PFSK-1 (cell line): ENCODE measurements at regions not wholly inside any gene's neighbourhood (a gene's known extent, or its start where the extent isn't known, plus 50 kb on each side); places are given as distances from the start of the nearest gene placed in this dataset.

Experiments
- FOXP2 ChIP-seq: optimal IDR thresholded peaks from 2 replicates; pipeline ENCODE3; 2011; ENCODE audit warnings: borderline replicate concordance, control low read depth, inconsistent platforms; ENCODE audit not compliant: insufficient read depth; ENCODE audit errors: extremely low read length, extremely low read depth
- POLR2AphosphoS5 ChIP-seq: IDR thresholded peaks from 2 replicates; pipeline ENCODE4 v1.6.1; 2012; ENCODE audit warnings: low read depth, mild to moderate bottlenecking, control low read depth, low read length, moderate library complexity
- SIN3A ChIP-seq: IDR thresholded peaks from 2 replicates; pipeline ENCODE4 v1.6.1; 2012; ENCODE audit warnings: mild to moderate bottlenecking, low read length, moderate library complexity, borderline replicate concordance; ENCODE audit not compliant: insufficient read depth
- TAF1 ChIP-seq: IDR thresholded peaks from 2 replicates; pipeline ENCODE4 v1.6.1; 2012; ENCODE audit warnings: low read length, control low read depth, borderline replicate concordance; ENCODE audit not compliant: insufficient read depth
- TF ChIP-seq, protein P1 (sequence below), 2 experiments: IDR thresholded peaks; 2 replicates each; pipeline versions ENCODE4 v1.6.1 to v1.8.0; 2011 to 2012; ENCODE audit warnings: low read depth in 2 of 2, low read length in 2 of 2, control low read depth in 1 of 2, inconsistent platforms in 1 of 2, mild to moderate bottlenecking in 1 of 2, moderate library complexity in 1 of 2; ENCODE audit not compliant: insufficient read depth in 1 of 2

DNA sequence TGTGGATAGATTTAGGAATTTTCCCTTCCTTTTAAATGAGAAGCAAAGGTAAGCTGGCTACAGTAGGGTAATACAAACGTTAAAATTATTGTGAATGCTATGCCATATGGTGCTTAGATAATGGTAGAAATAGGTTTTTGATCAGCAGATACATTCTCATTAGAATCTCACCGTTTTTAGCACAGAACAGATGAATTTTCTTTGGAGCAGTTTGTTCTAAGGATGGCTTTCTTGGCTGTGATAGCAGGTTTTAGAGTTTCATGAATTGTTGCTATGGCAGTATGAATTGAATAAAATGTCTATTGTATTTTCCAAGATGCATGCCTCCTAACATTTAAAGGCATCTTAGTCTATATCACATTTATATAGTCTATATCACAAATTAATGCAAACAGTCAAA is 1394.5 kb downstream of the EPHA7 start:
- TF ChIP-seq TAF1 (no peak), FOXP2 (no peak), POLR2AphosphoS5 (no peak), SIN3A (no peak)
- TF ChIP-seq, protein P1, sequence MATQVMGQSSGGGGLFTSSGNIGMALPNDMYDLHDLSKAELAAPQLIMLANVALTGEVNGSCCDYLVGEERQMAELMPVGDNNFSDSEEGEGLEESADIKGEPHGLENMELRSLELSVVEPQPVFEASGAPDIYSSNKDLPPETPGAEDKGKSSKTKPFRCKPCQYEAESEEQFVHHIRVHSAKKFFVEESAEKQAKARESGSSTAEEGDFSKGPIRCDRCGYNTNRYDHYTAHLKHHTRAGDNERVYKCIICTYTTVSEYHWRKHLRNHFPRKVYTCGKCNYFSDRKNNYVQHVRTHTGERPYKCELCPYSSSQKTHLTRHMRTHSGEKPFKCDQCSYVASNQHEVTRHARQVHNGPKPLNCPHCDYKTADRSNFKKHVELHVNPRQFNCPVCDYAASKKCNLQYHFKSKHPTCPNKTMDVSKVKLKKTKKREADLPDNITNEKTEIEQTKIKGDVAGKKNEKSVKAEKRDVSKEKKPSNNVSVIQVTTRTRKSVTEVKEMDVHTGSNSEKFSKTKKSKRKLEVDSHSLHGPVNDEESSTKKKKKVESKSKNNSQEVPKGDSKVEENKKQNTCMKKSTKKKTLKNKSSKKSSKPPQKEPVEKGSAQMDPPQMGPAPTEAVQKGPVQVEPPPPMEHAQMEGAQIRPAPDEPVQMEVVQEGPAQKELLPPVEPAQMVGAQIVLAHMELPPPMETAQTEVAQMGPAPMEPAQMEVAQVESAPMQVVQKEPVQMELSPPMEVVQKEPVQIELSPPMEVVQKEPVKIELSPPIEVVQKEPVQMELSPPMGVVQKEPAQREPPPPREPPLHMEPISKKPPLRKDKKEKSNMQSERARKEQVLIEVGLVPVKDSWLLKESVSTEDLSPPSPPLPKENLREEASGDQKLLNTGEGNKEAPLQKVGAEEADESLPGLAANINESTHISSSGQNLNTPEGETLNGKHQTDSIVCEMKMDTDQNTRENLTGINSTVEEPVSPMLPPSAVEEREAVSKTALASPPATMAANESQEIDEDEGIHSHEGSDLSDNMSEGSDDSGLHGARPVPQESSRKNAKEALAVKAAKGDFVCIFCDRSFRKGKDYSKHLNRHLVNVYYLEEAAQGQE (IDR thresholded peaks at IDR 0.05; ENCODE audit: insufficient read depth in 1 of 2, low read depth in 2 of 2, low read length in 2 of 2): no peak

DNA sequence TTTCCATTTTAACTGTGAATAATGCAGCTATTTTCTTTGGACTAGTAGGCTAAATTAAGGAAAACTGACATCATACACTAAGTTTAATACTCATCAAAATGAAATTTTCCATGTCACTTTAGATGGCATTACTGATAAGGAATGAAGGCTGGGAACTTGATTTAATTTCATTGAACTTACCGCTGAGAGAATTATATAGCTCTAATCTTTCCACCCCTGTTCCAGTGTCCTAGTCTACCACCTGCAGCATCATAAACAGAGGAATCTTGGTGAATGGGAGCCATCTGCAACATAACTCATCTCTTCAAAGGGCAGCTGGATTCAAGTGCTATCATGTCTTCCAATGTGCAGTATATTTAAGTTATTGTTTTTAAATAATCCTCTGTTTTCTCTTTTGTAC is 1395.2 kb downstream of the EPHA7 start:
- TF ChIP-seq, protein P1 (IDR thresholded peaks at IDR 0.05; ENCODE audit: insufficient read depth in 1 of 2, low read depth in 2 of 2, low read length in 2 of 2): no peak
- TF ChIP-seq SIN3A: no peak
- TF ChIP-seq FOXP2: no peak
- TF ChIP-seq POLR2AphosphoS5: no peak
- TF ChIP-seq TAF1: no peak

DNA sequence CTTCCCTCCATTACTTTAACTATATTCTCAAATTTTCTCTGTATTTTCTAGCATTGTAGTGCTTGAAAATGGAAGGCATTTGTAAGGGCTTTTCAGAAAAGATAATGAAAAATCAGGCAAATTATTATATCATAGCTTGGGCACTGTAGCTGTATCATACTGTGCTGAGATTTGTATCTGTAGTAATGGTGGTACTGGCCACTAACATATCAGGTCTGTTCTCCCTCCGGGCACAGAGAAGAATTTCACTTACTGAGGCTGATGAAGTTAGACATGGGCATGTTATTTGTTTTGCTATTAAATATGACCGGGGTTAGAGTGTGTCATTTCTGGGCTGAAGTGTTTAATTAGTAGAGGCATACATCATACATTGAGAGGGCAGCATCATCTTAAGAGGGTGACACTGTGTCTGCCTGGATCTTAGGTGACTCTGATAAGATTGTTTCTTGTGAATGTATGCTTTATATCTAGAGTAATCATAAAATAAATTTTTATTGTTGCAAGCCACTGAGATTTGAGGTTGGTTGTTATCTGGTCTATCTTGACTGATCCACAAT is 1395.9 kb downstream of the EPHA7 start:
- no peak for TF ChIP-seq FOXP2
- TF ChIP-seq, protein P1 (IDR thresholded peaks at IDR 0.05; ENCODE audit: insufficient read depth in 1 of 2, low read depth in 2 of 2, low read length in 2 of 2): no peak
- no peak for TF ChIP-seq TAF1
- no peak for TF ChIP-seq SIN3A
- no peak for TF ChIP-seq POLR2AphosphoS5

DNA sequence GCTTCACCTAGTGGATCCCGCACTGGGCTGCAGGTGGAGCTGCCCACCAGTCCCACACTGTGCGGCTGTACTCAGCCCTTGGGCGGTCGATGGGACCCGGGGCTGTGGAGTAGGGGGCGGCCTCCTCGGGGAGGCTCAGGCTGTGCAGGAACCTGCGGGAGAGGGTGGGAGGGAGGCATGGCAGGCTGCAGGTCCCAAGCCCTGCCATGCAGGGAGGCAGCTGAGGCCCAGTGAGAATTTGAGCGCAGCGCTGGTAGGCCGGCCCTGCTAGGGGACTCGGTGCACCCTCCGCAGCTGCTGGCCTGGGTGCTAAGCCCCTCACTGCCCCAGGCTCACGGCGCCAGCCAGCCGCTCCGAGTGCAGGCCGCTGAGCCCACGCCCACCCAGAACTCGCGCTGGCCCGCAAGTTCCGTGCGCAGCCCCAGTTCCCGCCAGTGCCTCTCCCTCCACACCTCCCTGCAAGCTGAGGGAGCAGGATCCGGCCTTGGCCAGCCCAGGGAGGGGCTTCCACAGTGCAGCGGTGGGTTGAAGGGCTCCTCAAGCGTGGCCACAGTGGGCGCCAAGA is 1407.6 kb downstream of the EPHA7 start:
- TF ChIP-seq TAF1 (no peak), POLR2AphosphoS5 (no peak), FOXP2 (no peak), SIN3A (no peak)
- TF ChIP-seq, protein P1 (IDR thresholded peaks at IDR 0.05; ENCODE audit: insufficient read depth in 1 of 2, low read depth in 2 of 2, low read length in 2 of 2): no peak

DNA sequence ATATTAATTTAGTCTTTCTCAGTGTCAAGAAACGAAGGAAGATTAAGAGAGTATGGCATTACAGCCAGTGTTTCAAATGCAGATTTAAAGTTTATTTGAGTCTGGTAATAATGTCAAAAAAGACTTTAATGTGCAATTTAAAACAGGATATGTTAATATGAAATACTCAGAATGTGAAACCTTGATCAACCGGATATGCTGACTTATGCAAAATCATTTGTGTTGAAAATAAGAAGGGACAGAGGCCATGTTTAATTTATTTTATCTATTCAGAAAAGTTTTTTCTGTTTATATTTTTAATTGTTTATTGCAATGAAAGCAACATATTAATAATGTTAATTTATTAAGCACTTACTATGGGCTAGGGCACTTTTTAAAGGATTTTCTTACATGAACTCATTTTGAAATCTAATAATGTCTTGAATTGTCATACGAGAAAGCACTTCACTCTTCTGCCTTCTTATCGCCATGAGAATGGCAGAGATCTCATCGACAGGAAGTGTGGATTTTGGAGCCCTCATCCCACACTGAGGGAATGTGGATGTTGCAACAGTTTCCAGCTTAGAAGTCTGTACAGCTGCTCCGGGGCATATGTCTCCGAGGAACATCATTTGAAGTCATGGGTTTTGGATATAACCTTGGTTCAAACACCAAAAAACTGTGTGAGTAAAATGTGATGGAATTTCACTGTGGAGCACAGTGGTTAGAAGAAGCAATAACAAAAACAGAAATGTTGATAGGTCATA is 1410.4 kb downstream of the EPHA7 start:
- TF ChIP-seq SIN3A (no peak), FOXP2 (no peak), TAF1 (no peak), POLR2AphosphoS5 (no peak)
- TF ChIP-seq, protein P1 (IDR thresholded peaks at IDR 0.05; ENCODE audit: insufficient read depth in 1 of 2, low read depth in 2 of 2, low read length in 2 of 2): no peak
